Activated T-cell treated with anti-CD3 and anti-CD28 coated beads, Interleukin-2, amount 50 U/mL, for 72 hours (primary cell): ENCODE measurements at regions not wholly inside any gene's neighbourhood (a gene's known extent, or its start where the extent isn't known, plus 50 kb on each side); places are given as distances from the start of the nearest gene placed in this dataset.
"Not testable (repeated sequence)": the region's sequence is repeated elsewhere in the genome, so short reads cannot be mapped to it uniquely, and the experiment has no call there.

Experiments
- ATAC-seq, 2 donors: fragments of 150-1000 bp; cut with Tn5 transposase; replicated peaks in 1 of 2; 2 replicates each; pipeline ENCODE4 v1.10.0; 2021; ENCODE audit warnings: moderate library complexity in 2 of 2, mild to moderate bottlenecking in 1 of 2
- DNase-seq, 2 donors: peaks; one replicate each; pipeline ENCODE4 v3.0.0; 2021 to 2022; ENCODE audit warnings: mixed read lengths in 1 of 2
- H3K27ac Mint-ChIP-seq: one replicate; pipeline ENCODE4 v1.8.0; 2022; ENCODE audit warnings: mild to moderate bottlenecking, moderate library complexity, mixed read lengths
- H3K27me3 Mint-ChIP-seq: one replicate; pipeline ENCODE4 v1.8.0; 2022; ENCODE audit warnings: low read depth, mixed read lengths
- H3K36me3 Mint-ChIP-seq, 2 donors: one replicate each; pipeline ENCODE4 v1.8.0; 2022; ENCODE audit warnings: mixed read lengths in 2 of 2, mild to moderate bottlenecking in 1 of 2; ENCODE audit not compliant: insufficient read depth in 2 of 2
- H3K4me1 Mint-ChIP-seq: one replicate; pipeline ENCODE4 v1.8.0; 2022; ENCODE audit warnings: low read depth, mixed read lengths
- H3K4me3 Mint-ChIP-seq, 2 donors: one replicate each; pipeline ENCODE4 v1.8.0; 2022; ENCODE audit warnings: mild to moderate bottlenecking in 2 of 2, mixed read lengths in 2 of 2, moderate library complexity in 2 of 2
- H3K9me3 Mint-ChIP-seq, 2 donors: one replicate each; pipeline ENCODE4 v1.8.0; 2022; ENCODE audit warnings: mixed read lengths in 2 of 2

DNA sequence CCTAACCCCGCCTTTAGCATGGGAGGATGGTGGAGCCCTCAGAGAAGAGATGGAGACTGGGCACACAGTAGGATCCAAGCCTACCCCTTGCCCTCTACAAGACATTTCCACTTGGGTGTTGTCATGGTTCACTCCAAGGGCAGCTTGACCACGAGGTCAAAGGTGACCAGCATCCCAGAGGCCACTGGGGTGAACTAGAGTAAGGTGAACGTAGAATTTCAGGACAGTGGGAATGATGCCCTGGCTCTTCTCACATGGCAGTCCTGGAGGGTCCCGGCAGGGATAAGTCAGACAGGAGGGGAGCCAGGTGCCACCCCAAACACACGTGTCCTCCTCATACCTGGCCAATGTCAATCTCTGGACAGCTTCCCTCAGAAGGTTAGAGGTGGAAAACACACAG is 274.2 kb upstream of the AGTR2 start:
- peaks cover 0 to 8% of the 10 kb centered on the region in 2 donors for H3K9me3 Mint-ChIP-seq
- H3K36me3 Mint-ChIP-seq: no peaks in the 10 kb centered on the region
- H3K27me3 Mint-ChIP-seq: no peaks in the 10 kb centered on the region
- no peak overlapping the region for H3K27ac Mint-ChIP-seq
- ATAC-seq (no peak), DNase-seq (no peak)
- peaks cover 35% of the 10 kb centered on the region for H3K4me1 Mint-ChIP-seq
- H3K4me3 Mint-ChIP-seq: no peak overlapping the region

GRCh38 chrX:115897956-115898355 is 272.6 kb upstream of the AGTR2 start:
- no peak for DNase-seq
- H3K9me3 Mint-ChIP-seq: peaks cover 0 to 2% of the 10 kb centered on the region in 2 donors
- H3K4me3 Mint-ChIP-seq: no peak overlapping the region
- H3K4me1 Mint-ChIP-seq: peaks cover 26% of the 10 kb centered on the region
- no peaks in the 10 kb centered on the region for H3K27me3 Mint-ChIP-seq
- H3K36me3 Mint-ChIP-seq: no peaks in the 10 kb centered on the region
- no peak overlapping the region for H3K27ac Mint-ChIP-seq
- ATAC-seq: no peak

DNA sequence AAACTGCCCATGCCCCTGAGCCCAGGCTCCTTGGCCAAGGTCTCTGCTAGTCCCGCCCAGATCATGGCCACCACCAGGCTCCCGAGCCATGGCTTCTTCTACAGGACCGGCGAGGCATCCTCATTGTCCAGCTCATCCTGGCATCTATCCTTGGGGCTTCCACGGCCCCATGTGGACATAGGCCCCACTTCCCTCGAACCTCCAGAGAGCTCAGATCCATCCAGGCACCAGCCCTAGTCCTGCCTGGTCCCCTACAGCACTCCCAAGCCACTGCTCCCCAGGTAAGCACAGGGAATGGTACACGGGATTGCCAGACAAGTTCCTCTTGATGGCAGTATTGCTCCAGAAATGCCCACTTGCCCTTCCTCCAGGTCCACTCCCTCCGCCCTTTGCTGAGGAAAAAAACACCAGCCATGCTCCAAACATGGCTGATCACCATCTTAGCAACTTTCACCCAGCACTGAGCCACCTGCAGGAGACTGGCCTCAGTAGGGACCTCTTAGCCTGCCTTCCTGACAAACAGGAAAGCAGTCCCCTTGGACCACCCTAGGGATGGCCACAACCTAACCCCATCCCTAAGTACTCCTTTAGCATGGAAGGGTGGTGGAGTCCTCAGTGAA is 272.1 kb upstream of the AGTR2 start:
- no peaks in the 10 kb centered on the region for H3K27me3 Mint-ChIP-seq
- H3K9me3 Mint-ChIP-seq: peaks cover 0 to 2% of the 10 kb centered on the region in 2 donors
- DNase-seq (peak in 1 of 2 donors; percentile 81), ATAC-seq (peak in 1 of 2 donors; percentile 79)
- H3K4me3 Mint-ChIP-seq: no peak overlapping the region
- H3K36me3 Mint-ChIP-seq: no peaks in the 10 kb centered on the region
- peaks cover 20% of the 10 kb centered on the region for H3K4me1 Mint-ChIP-seq
- H3K27ac Mint-ChIP-seq: no peak overlapping the region

- no peaks in the 10 kb centered on the region for H3K36me3 Mint-ChIP-seq
Observed at GRCh38 chrX:115900425-115900824, 270.1 kb upstream of the AGTR2 start.

DNA sequence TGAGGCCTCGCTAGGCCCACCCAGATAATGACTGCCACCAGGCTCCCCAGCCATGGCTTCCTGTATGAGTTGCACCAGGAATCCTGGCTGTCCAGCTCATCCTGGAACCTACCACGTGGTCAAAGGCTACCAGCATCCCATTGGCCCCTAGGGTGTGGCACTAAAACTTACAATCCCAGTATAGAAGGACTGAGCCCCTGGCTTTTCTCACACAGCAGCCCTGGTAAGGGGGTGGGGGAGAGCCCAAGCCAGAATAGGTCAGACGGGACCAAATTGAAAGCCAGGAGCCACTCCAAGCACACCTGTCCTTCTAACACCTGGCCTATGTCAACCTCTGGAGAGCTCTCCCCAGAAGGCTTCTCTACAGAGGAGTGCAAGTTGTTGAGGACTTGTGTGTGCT is 269.3 kb upstream of the AGTR2 start:
- no peak for DNase-seq
- Mint-ChIP-seq H3K27ac (no peak overlapping the region), H3K9me3 (peaks cover 0 to 2% of the 10 kb centered on the region in 2 donors), H3K36me3 (no peaks in the 10 kb centered on the region), H3K27me3 (peaks cover under 1% of the 10 kb centered on the region), H3K4me1 (peaks cover 14% of the 10 kb centered on the region), H3K4me3 (no peak overlapping the region)
- no peak for ATAC-seq

More at GRCh38 chrX:115900425-115900824, 270.1 kb upstream of the AGTR2 start:
- ATAC-seq (no peak), DNase-seq (no peak)
- Mint-ChIP-seq H3K4me3 (no peak overlapping the region), H3K27ac (no peak overlapping the region), H3K9me3 (peaks cover 0 to 2% of the 10 kb centered on the region in 2 donors), H3K27me3 (no peaks in the 10 kb centered on the region), H3K4me1 (peaks cover 14% of the 10 kb centered on the region)

GRCh38 chrX:115902995-115903394 is 267.5 kb upstream of the AGTR2 start:
- peaks cover 0 to 2% of the 10 kb centered on the region in 2 donors for H3K9me3 Mint-ChIP-seq
- no peak for DNase-seq
- peaks cover 5% of the 10 kb centered on the region for H3K4me1 Mint-ChIP-seq
- no peak overlapping the region for H3K4me3 Mint-ChIP-seq
- no peak overlapping the region for H3K27ac Mint-ChIP-seq
- no peaks in the 10 kb centered on the region for H3K36me3 Mint-ChIP-seq
- ATAC-seq: no peak
- peaks cover 11% of the 10 kb centered on the region for H3K27me3 Mint-ChIP-seq

DNA sequence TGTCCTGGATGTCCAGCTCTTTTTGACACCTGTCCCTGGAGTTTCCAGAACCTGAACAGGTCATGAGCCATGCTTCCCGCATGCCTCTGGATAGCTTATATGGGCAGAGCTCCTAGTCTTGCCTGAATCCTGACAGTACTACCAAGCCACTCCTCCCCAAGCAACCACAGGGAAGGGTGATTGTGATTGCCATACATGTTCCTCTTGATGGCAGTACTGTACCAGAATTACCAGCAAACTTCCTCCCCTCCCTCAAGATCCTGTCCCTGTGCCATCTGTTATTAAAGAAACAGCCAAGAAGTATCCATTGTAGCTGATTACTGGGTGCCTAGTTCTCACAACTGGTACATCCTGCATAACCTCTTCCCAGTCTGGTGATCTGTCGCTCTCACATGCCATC is 264.3 kb upstream of the AGTR2 start:
- ATAC-seq (no peak), DNase-seq (no peak)
- H3K27ac Mint-ChIP-seq: no peak overlapping the region
- no peaks in the 10 kb centered on the region for H3K4me1 Mint-ChIP-seq
- H3K36me3 Mint-ChIP-seq: no peaks in the 10 kb centered on the region
- H3K9me3 Mint-ChIP-seq: peaks cover 0 to 6% of the 10 kb centered on the region in 2 donors
- H3K4me3 Mint-ChIP-seq: no peak overlapping the region
- peaks cover 18% of the 10 kb centered on the region for H3K27me3 Mint-ChIP-seq

GRCh38 chrX:115906881-115907280 is 263.7 kb upstream of the AGTR2 start:
- H3K27ac Mint-ChIP-seq: no peak overlapping the region
- H3K36me3 Mint-ChIP-seq: no peaks in the 10 kb centered on the region
- peaks cover 0 to 4% of the 10 kb centered on the region in 2 donors for H3K9me3 Mint-ChIP-seq
- ATAC-seq (no peak), DNase-seq (no peak)
- peaks cover 18% of the 10 kb centered on the region for H3K27me3 Mint-ChIP-seq
- no peak overlapping the region for H3K4me3 Mint-ChIP-seq
- no peaks in the 10 kb centered on the region for H3K4me1 Mint-ChIP-seq

- peaks cover 0 to 4% of the 10 kb centered on the region in 2 donors for H3K9me3 Mint-ChIP-seq
- H3K27me3 Mint-ChIP-seq: peaks cover 18% of the 10 kb centered on the region
- DNase-seq: no peak
- no peak for ATAC-seq
- H3K27ac Mint-ChIP-seq: no peak overlapping the region
- no peaks in the 10 kb centered on the region for H3K36me3 Mint-ChIP-seq
- no peaks in the 10 kb centered on the region for H3K4me1 Mint-ChIP-seq
- no peak overlapping the region for H3K4me3 Mint-ChIP-seq
Observed at GRCh38 chrX:115909017-115909416, 261.5 kb upstream of the AGTR2 start.

DNA sequence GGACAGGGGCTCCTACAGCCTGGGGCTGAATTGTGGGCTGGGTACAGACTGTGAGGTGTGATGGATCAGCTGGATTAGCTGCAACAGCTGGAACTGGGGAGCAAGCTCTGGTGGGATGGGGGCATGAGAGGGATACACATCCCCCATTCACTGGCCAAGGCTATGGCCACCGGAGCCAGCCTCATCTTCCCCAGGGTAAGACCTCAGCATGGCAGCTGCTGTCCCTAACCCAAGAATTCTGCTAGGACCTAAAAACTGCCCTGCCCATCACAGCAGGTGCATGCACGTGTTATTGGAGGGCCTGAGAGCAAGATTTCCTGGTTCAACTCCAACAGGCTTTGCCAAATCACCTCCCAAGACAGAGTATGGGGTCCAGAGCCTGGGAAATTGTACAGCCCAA is 258.6 kb upstream of the AGTR2 start:
- Mint-ChIP-seq H3K36me3 (no peaks in the 10 kb centered on the region), H3K27ac (no peak overlapping the region), H3K4me1 (no peaks in the 10 kb centered on the region)

GRCh38 chrX:115912372-115912897 is 258.1 kb upstream of the AGTR2 start:
- Mint-ChIP-seq H3K36me3 (no peaks in the 10 kb centered on the region), H3K27me3 (peaks cover 17% of the 10 kb centered on the region), H3K27ac (no peak overlapping the region), H3K4me3 (no peak overlapping the region), H3K4me1 (no peaks in the 10 kb centered on the region), H3K9me3 (peaks cover 0 to 4% of the 10 kb centered on the region in 2 donors)
- DNase-seq (no peak), ATAC-seq (no peak)

More for the DNA sequence above, 258.6 kb upstream of the AGTR2 start:
- Mint-ChIP-seq H3K9me3 (peaks cover 0 to 4% of the 10 kb centered on the region in 2 donors), H3K4me3 (no peak overlapping the region), H3K27me3 (peaks cover 17% of the 10 kb centered on the region)
- no peak for DNase-seq
- ATAC-seq: no peak

DNA sequence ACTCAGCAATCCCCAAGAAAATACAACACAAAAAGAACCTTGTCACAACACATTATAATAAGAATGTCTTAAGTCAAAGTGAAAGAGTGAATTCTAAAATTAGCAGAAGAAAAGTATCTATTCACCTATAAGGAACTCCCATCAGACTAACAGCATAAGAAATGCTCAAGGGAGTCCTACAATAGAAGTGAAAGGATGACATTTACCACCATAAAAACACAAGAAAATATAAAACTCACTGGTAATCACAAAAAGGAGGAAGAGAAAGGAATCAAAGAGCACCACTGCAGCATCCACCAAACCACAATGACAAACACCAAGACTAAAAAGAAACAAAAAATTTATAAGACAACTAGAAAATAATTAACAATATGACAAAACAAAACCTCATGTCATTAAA is 257.0 kb upstream of the AGTR2 start:
- H3K4me1 Mint-ChIP-seq: no peaks in the 10 kb centered on the region
- peaks cover 8% of the 10 kb centered on the region for H3K27me3 Mint-ChIP-seq
- no peak overlapping the region for H3K27ac Mint-ChIP-seq
- no peak overlapping the region for H3K4me3 Mint-ChIP-seq
- DNase-seq (no peak), ATAC-seq (no peak)
- H3K36me3 Mint-ChIP-seq: no peaks in the 10 kb centered on the region
- peaks cover 0 to 1% of the 10 kb centered on the region in 2 donors for H3K9me3 Mint-ChIP-seq

DNA sequence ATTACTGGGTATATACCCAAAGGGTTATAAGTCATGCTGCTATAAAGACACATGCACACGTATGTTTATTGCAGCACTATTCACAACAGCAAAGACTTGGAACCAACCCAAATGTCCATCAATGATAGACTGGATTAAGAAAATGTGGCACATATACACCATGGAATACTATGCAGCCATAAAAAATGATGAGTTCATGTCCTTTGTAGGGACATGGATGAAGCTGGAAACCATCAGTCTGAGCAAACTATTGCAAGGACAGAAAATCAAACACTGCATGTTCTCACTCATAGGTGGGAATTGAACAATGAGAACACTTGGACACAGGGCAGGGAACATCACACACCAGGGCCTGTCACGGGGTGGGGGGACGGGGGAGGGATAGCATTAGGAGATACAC is 254.9 kb upstream of the AGTR2 start:
- H3K9me3 Mint-ChIP-seq, H3K36me3 Mint-ChIP-seq, ATAC-seq, H3K4me3 Mint-ChIP-seq, H3K27ac Mint-ChIP-seq, H3K4me1 Mint-ChIP-seq, DNase-seq, H3K27me3 Mint-ChIP-seq: not testable (repeated sequence)

DNA sequence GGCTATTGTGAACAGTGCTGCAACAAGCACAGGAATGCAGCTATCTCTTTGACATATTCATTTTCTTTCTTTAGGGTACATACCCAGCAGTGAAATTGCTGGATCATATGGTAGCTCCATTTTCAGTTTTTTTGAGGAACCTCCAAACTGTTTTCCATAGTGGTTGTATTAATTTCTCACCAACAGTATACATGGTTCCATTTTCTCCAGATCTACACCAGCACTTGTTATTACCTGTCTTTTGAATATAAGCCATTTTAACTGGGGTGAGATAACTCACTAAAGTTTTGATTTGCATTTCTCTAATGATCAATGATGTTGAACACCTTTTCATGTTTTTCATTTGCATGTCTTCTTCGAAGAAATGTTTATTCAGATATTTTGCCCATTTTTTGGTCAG is 241.1 kb upstream of the AGTR2 start:
- H3K27ac Mint-ChIP-seq: no peak overlapping the region
- H3K27me3 Mint-ChIP-seq: peaks cover 55% of the 10 kb centered on the region
- ATAC-seq (no peak), DNase-seq (no peak)
- no peaks in the 10 kb centered on the region for H3K4me1 Mint-ChIP-seq
- H3K4me3 Mint-ChIP-seq: no peak overlapping the region
- H3K9me3 Mint-ChIP-seq: peaks cover 6 to 10% of the 10 kb centered on the region in 2 donors
- peaks cover 2% of the 10 kb centered on the region in 2 donors for H3K36me3 Mint-ChIP-seq
